ENCODE measurements at regions not wholly inside any gene's neighbourhood (a gene's known extent, or its start where the extent isn't known, plus 50 kb on each side); places are given as distances from the start of the nearest gene placed in this dataset.

DNA sequence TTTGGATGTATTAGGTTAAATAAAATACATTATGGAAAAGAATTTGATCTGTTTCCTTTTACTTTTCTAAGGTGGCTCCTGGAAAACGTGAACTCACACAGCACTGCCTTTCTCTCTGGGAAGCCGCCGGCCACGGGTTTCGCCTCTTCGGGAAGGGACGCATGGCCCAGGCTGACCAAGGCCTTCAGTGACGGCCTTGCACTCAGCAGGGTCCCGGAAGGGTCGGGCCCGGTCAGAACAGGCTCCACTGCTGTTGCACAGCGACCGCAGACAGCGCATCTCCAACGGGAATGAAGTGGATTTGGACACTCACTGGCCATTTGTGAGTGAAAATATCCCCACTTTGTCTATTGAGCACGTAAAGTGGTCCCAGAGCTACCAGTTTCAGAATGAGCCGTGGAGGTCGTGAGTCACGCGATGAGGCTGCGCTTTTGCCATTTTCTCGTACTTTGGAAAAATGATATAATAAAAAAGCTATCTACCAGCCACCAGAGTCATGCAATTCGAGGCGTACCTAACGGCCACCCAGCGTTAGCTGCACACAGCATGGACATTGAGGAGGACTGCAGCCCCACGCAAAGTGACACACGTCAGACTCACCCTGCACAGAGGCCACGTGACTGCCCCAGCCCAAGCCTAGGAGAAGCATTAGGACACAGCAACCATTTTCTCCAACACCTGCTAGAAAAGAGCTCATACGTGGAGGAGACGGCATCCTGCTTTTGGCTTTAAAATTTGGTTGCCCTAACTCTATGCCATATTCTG, 244.3 kb downstream of the TTLL2 start:
- H3K36me3 ChIP-seq (ENCODE audit: control insufficient read depth, insufficient read depth, low read length) = no peaks in the 10 kb centered on the region
- no peak overlapping the region for H3K9ac ChIP-seq (ENCODE audit: insufficient read depth in 1 of 2, low read depth in 2 of 2, low read length in 2 of 2)
- DNase-seq (ENCODE audit: extremely low read depth in 1 of 4, low spot score in 3 of 4) (no peak), ATAC-seq (peak; percentile 14; the same call in 1 of the 3 replicates), FAIRE-seq (no peak)
- CTCF ChIA-PET (ENCODE audit: low intra/inter-chr PET ratio) = no interaction called here
- in situ Hi-C loops (cut with MboI) = no loop called here
- H4K20me1 ChIP-seq (replicated peaks; ENCODE audit: control insufficient read depth, insufficient read depth, low read length) = peaks cover 16% of the 10 kb centered on the region; the same call in 1 of the 2 replicates
- H3K79me2 ChIP-seq (ENCODE audit: control insufficient read depth, insufficient read depth, low read length) = no peaks in the 10 kb centered on the region
- H3K9me3 ChIP-seq (replicated peaks; ENCODE audit: control insufficient read depth, insufficient read depth, low read depth, low read length) = no peaks in the 10 kb centered on the region
- no peak overlapping the region for H3K4me3 ChIP-seq
- BruUV-seq (replicated peaks) = no TSS peak
- no peaks in the 10 kb centered on the region for H3K9me1 ChIP-seq (ENCODE audit: control insufficient read depth, insufficient read depth, low read length)
- no peak overlapping the region for H2AFZ ChIP-seq (ENCODE audit: low read depth, low read length)
- intact Hi-C loops (cut with micrococcal nuclease) = no loop called here
- POLR2A ChIA-PET = no interaction called here
- H3K27me3 ChIP-seq (ENCODE audit: control insufficient read depth in 2 of 2, insufficient read depth in 2 of 2, low read length in 2 of 2) = peaks cover 61 to 91% of the 10 kb centered on the region in 2 experiments
- TF ChIP-seq, protein P1, sequence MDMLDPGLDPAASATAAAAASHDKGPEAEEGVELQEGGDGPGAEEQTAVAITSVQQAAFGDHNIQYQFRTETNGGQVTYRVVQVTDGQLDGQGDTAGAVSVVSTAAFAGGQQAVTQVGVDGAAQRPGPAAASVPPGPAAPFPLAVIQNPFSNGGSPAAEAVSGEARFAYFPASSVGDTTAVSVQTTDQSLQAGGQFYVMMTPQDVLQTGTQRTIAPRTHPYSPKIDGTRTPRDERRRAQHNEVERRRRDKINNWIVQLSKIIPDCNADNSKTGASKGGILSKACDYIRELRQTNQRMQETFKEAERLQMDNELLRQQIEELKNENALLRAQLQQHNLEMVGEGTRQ (CRISPR knock-in tag; IDR thresholded peaks at IDR 0.05) = peak; percentile 59
- TF ChIP-seq FOSL1 (tag; conservative IDR thresholded peaks at IDR 0.05) (peak; percentile 33; the same call in 1 of the 2 replicates), ZNF41 (CRISPR knock-in tag; conservative IDR thresholded peaks at IDR 0.05) (no peak), PHB2 (IDR thresholded peaks at IDR 0.05; ENCODE audit: low read depth) (no peak), YY1 (IDR thresholded peaks at IDR 0.05; ENCODE audit: borderline replicate concordance in 1 of 3, control insufficient read depth in 1 of 3, extremely low read depth in 1 of 3, insufficient read depth in 3 of 3, insufficient read length in 1 of 3, insufficient replicate concordance in 2 of 3, low read depth in 1 of 3, low read length in 2 of 3) (no peak)
- TF ChIP-seq, protein P2, sequence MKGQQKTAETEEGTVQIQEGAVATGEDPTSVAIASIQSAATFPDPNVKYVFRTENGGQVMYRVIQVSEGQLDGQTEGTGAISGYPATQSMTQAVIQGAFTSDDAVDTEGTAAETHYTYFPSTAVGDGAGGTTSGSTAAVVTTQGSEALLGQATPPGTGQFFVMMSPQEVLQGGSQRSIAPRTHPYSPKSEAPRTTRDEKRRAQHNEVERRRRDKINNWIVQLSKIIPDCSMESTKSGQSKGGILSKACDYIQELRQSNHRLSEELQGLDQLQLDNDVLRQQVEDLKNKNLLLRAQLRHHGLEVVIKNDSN (CRISPR knock-in tag; IDR thresholded peaks at IDR 0.05) = peak; percentile 23; the same call in 1 of the 2 replicates
- peaks cover 5 to 10% of the 10 kb centered on the region in 2 experiments; a peak in 3 of 5 replicates for H3K4me1 ChIP-seq (replicated peaks in 1 of 2; ENCODE audit: control insufficient read depth in 2 of 2, insufficient read depth in 2 of 2, low read length in 2 of 2)
- WGBS (ENCODE audit: insufficient coverage, low coverage, missing lambda C conversion rate) = 4% methylated on average over 31 of the region's 31 CpGs
- no peak overlapping the region for H3K4me2 ChIP-seq (ENCODE audit: insufficient read depth, low read length)
- H3K27ac ChIP-seq (ENCODE audit: extremely low read depth, low read depth, low read length) = no peak overlapping the region
